ENCODE measurements at regions not wholly inside any gene's neighbourhood (a gene's known extent, or its start where the extent isn't known, plus 50 kb on each side); places are given as distances from the start of the nearest gene placed in this dataset.

DNA sequence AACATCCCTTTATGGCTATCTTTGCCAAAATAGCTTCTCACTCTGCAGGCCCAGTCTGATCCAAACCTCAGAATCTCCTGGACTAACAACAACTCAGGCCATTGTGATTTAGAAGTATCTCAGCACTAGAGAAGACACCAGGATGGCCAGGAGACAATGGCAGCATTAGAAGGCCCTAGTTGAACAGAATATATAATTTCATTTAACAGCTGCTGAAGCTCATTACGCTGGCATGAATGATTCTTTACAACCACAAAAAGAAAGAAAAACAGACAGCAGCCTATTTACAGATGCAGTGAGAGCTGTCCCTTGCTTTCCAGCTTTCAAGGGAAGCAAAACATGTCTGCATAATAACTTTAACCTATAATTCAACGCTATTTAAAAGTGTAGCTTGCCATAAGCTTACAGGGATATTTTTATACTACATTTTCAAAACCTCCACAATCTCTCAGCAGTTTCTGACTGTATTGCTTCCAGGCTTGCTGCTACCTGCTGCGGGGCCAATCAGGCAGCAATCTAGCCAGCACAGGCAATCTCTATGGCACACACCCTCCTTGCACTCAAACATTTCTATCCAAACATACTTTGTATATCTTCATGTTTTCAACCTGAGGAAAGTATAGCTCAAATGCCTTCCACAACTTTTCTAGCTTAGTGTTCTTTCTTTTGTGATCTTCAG lies 107.3 kb downstream of the OGFRL1 start:
- TF ChIP-seq TAF1 (conservative IDR thresholded peaks at IDR 0.05) (no peak), CTCF (IDR thresholded peaks at IDR 0.05; ENCODE audit: low read depth, low read length, missing input control) (no peak), GABPA (IDR thresholded peaks at IDR 0.05 in 1 of 2, conservative IDR thresholded peaks at IDR 0.05 in 1 of 2) (no peak), SP1 (IDR thresholded peaks at IDR 0.05) (no peak), HNF4G (IDR thresholded peaks at IDR 0.05) (no peak), HNF4A (conservative IDR thresholded peaks at IDR 0.05) (no peak), MAX (IDR thresholded peaks at IDR 0.05) (no peak), JUND (IDR thresholded peaks at IDR 0.05) (no peak)

All from liver (tissue), 3 donors.